ENCODE measurements at regions not wholly inside any gene's neighbourhood (a gene's known extent, or its start where the extent isn't known, plus 50 kb on each side); places are given as distances from the start of the nearest gene placed in this dataset.

DNA sequence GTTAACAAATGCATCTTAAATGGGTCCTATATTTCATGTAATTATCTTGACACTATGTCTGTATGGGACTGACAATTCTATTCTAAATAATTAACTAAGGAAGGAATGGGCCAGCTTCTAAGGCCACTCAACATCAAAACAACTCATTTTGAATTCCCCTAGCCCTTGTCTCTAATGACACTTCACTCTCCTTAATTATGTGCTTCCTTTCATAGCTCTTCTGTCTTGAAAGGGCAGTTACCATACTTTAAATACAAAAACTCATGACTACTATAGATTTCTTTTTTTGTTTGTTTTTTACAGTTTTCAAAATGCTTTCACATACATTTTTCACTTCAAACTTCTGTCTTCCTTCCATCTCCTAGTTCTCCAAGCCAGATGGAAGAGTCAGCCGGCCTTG, 126.1 kb upstream of the CHODL start (continued):
- TF ChIP-seq, protein P1, sequence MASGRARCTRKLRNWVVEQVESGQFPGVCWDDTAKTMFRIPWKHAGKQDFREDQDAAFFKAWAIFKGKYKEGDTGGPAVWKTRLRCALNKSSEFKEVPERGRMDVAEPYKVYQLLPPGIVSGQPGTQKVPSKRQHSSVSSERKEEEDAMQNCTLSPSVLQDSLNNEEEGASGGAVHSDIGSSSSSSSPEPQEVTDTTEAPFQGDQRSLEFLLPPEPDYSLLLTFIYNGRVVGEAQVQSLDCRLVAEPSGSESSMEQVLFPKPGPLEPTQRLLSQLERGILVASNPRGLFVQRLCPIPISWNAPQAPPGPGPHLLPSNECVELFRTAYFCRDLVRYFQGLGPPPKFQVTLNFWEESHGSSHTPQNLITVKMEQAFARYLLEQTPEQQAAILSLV (CRISPR knock-in tag; IDR thresholded peaks at IDR 0.05; ENCODE audit: borderline replicate concordance) = no peak
- TF ChIP-seq SMAD3 (CRISPR knock-in tag; IDR thresholded peaks at IDR 0.05) (no peak), FOXP1 (IDR thresholded peaks at IDR 0.05) (no peak), FOXP1 (CRISPR knock-in tag; IDR thresholded peaks at IDR 0.05) (no peak), NBN (conservative IDR thresholded peaks at IDR 0.05) (no peak)

DNA sequence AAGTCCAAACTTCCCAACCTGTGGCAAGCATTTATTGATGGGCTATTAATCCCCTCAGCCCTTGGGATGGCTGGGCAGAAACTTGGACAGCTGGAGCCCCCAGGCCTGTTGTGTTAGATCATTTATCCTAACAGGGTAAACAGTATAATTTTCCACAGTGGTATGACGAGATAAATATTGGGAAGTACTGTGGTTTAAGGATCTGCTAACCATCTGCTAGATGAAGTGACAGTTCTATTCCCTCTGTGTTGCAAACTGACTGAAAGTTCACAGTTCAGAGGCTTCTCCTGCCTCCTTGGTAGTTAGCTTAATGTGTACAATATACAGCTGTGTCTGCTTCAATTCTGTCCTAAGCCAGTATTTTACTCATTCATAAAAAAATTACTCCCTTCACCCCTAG, 127.5 kb upstream of the CHODL start:
- CTCF ChIA-PET (ENCODE audit: low intra/inter-chr PET ratio, low total read pairs) = no interaction called here
- Histone ChIP-seq H3K4me3 (replicated peaks in 1 of 3; ENCODE audit: insufficient read depth in 1 of 3, low read depth in 2 of 3, low read length in 3 of 3) (no peak overlapping the region), H4K20me1 (ENCODE audit: insufficient read depth, low read length) (no peaks in the 10 kb centered on the region), H3K79me2 (ENCODE audit: insufficient read depth, low read length) (no peaks in the 10 kb centered on the region), H3K9me3 (ENCODE audit: low read length) (no peaks in the 10 kb centered on the region), H3K4me2 (ENCODE audit: low read depth, low read length) (no peak overlapping the region), H3K9ac (ENCODE audit: insufficient read depth, low read depth, low read length) (no peak overlapping the region), H3K27me3 (ENCODE audit: control insufficient read depth in 1 of 2, insufficient read depth in 2 of 2, low read length in 2 of 2) (no peaks in the 10 kb centered on the region), H2AFZ (ENCODE audit: low read length) (no peak overlapping the region), H3K27ac (ENCODE audit: extremely low read length, insufficient read depth, low read length) (no peak overlapping the region), H3K36me3 (replicated peaks in 1 of 2; ENCODE audit: control insufficient read depth in 1 of 2, insufficient read depth in 2 of 2, low read length in 2 of 2) (no peaks in the 10 kb centered on the region), H3K4me1 (ENCODE audit: insufficient read depth, low read length) (no peaks in the 10 kb centered on the region)
- TF ChIP-seq ZNF343 (CRISPR knock-in tag; IDR thresholded peaks at IDR 0.05) = no peak
- TF ChIP-seq HDAC2 (CRISPR knock-in tag; IDR thresholded peaks at IDR 0.05) = no peak
- TF ChIP-seq, protein P2, sequence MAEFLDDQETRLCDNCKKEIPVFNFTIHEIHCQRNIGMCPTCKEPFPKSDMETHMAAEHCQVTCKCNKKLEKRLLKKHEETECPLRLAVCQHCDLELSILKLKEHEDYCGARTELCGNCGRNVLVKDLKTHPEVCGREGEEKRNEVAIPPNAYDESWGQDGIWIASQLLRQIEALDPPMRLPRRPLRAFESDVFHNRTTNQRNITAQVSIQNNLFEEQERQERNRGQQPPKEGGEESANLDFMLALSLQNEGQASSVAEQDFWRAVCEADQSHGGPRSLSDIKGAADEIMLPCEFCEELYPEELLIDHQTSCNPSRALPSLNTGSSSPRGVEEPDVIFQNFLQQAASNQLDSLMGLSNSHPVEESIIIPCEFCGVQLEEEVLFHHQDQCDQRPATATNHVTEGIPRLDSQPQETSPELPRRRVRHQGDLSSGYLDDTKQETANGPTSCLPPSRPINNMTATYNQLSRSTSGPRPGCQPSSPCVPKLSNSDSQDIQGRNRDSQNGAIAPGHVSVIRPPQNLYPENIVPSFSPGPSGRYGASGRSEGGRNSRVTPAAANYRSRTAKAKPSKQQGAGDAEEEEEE (CRISPR knock-in tag; IDR thresholded peaks at IDR 0.05; ENCODE audit: borderline replicate concordance) = no peak
- TF ChIP-seq RFX3 (CRISPR knock-in tag; IDR thresholded peaks at IDR 0.05) = no peak
- intact Hi-C loops (cut with micrococcal nuclease; ENCODE audit: unreplicated experiment) (no loop called here), in situ Hi-C loops (cut with HindIII; ENCODE audit: extremely low pct_ligation_motif_present, low pct_unique_long_range_greater_than_20kb) (no loop called here)
- FAIRE-seq (no peak), DNase-seq (ENCODE audit: low spot score) (no peak), ATAC-seq (no peak)
- no TSS peak for BruUV-seq (replicated peaks)
- 0% methylated on average over 1 of the region's 1 CpG for WGBS (ENCODE audit: low lambda C conversion rate)
- POLR2A ChIA-PET = no interaction called here

All from HepG2 (cell line).